Chondrocyte (in vitro differentiated cells): ENCODE measurements at regions not wholly inside any gene's neighbourhood (a gene's known extent, or its start where the extent isn't known, plus 50 kb on each side); places are given as distances from the start of the nearest gene placed in this dataset.
"Not testable (repeated sequence)": the region's sequence is repeated elsewhere in the genome, so short reads cannot be mapped to it uniquely, and the experiment has no call there.

Source experiments
- DNase-seq: peaks from one replicate; pipeline ENCODE4 v3.0.0; 2021; ENCODE audit warnings: mixed read lengths, low spot score
- H3K27ac Mint-ChIP-seq: one replicate; pipeline ENCODE4 v1.8.0; 2021; ENCODE audit warnings: mild to moderate bottlenecking, moderate library complexity, mixed read lengths; ENCODE audit not compliant: unreplicated experiment
- H3K27me3 Mint-ChIP-seq: 2 replicates; pipeline ENCODE4 v1.8.0; 2021; ENCODE audit warnings: low read depth, mixed read lengths
- H3K36me3 Mint-ChIP-seq: 2 replicates; pipeline ENCODE4 v1.8.0; 2021; ENCODE audit warnings: low read depth, mixed read lengths
- H3K4me1 Mint-ChIP-seq: 2 replicates; pipeline ENCODE4 v1.8.0; 2021; ENCODE audit warnings: low read depth, mild to moderate bottlenecking, mixed read lengths
- H3K4me3 Mint-ChIP-seq: one replicate; pipeline ENCODE4 v1.8.0; 2021; ENCODE audit warnings: mild to moderate bottlenecking, moderate library complexity, mixed read lengths; ENCODE audit not compliant: unreplicated experiment
- H3K9me3 Mint-ChIP-seq: 2 replicates; pipeline ENCODE4 v1.8.0; 2021; ENCODE audit warnings: low read depth, mixed read lengths
- TF ChIP-seq, protein P1 (sequence below): fragments of 200-600 bp; sonication (generic); IDR thresholded peaks from 2 replicates; pipeline ENCODE4 v1.5.0; 2021; ENCODE audit warnings: antibody characterized with exemption, mild to moderate bottlenecking, moderate library complexity

DNA sequence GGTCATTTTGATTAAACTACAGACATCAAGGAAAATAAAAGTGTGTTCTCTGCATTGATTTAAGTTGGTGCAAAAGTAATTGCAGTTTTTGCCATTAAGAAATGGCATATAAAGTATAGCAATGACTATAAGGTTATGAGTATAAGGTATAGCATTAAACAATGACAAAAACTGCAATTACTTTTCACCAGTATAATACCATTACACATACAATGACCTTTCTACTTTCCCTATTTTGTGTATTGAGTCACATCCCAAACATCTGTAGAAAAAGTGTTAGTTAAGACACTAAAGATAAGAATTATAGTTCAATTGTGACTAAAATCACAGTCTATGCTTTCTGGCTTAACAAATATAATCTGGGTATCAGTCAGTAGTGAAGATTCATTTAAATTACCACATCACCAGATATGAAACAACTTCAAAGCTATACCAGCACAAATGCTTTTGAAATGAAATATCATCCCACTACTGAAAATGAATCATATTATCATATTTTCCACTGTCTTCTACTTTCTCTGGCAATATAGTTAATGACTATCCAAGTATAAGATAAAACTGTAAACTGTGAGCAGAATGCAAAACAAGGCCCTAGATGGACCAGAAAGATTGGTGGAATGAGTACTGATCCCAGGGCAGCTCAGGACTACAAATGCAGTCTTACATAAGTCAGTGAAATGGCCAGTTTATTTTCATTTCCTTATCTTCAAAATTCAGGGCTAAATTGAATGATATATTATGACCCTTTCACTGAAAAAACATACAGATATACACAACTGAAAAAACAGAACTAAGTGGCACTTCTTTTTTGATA lies 241.1 kb downstream of the ANTXR2 start:
- TF ChIP-seq, protein P1, sequence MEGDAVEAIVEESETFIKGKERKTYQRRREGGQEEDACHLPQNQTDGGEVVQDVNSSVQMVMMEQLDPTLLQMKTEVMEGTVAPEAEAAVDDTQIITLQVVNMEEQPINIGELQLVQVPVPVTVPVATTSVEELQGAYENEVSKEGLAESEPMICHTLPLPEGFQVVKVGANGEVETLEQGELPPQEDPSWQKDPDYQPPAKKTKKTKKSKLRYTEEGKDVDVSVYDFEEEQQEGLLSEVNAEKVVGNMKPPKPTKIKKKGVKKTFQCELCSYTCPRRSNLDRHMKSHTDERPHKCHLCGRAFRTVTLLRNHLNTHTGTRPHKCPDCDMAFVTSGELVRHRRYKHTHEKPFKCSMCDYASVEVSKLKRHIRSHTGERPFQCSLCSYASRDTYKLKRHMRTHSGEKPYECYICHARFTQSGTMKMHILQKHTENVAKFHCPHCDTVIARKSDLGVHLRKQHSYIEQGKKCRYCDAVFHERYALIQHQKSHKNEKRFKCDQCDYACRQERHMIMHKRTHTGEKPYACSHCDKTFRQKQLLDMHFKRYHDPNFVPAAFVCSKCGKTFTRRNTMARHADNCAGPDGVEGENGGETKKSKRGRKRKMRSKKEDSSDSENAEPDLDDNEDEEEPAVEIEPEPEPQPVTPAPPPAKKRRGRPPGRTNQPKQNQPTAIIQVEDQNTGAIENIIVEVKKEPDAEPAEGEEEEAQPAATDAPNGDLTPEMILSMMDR, result no peak
- Mint-ChIP-seq H3K27ac (no peak overlapping the region), H3K4me3 (no peak overlapping the region), H3K27me3 (peaks cover 31% of the 10 kb centered on the region), H3K4me1 (no peaks in the 10 kb centered on the region), H3K9me3 (peaks cover 8% of the 10 kb centered on the region), H3K36me3 (no peaks in the 10 kb centered on the region)
- DNase-seq, result no peak

DNA sequence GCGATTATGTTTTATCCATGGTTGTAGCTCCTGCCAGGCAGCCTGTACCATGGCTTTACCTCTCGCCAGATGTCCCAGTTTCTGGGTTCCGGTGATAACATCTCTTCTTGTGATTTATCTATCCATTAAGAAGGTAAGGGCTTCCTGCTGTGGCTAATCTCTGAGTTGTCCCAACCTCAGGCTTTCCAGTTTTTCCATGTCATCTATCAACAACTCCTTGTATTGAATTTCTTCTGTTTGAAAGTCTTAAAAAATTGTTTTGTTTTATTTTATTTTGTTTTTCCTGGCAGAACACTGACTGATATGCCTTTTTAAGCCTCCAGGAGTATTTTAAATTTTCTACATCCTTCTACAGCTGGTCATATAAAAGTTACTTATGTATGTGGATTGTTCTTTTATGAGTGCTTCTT lies 241.9 kb downstream of the ANTXR2 start:
- TF ChIP-seq, protein P1, result no peak
- no peaks in the 10 kb centered on the region for H3K36me3 Mint-ChIP-seq
- peaks cover 2% of the 10 kb centered on the region for H3K9me3 Mint-ChIP-seq
- H3K4me1 Mint-ChIP-seq, result no peaks in the 10 kb centered on the region
- DNase-seq, result no peak
- H3K27ac Mint-ChIP-seq, result no peak overlapping the region
- peaks cover 28% of the 10 kb centered on the region for H3K27me3 Mint-ChIP-seq
- H3K4me3 Mint-ChIP-seq, result no peak overlapping the region

DNA sequence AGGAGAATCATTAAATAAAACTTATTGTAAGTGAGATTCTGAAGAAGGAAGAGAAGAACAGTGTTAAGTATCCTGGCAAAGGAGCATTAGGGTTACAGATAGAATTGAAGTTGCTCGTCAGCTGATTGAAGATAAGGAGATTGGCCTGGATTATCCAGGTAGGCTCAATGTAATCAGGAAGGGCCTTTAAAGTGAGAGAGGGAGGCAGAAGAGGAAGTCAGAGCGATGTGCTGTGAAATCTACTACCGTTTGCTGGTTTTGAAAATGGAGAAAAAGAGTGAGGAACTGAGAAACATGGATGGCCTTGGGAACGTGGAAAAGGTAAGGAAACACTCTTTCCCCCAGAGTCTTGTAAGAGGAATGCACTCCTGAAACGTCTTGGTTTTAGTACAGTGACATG lies 245.7 kb downstream of the ANTXR2 start:
- H3K27ac Mint-ChIP-seq, result no peak overlapping the region
- H3K4me1 Mint-ChIP-seq, result no peaks in the 10 kb centered on the region
- H3K9me3 Mint-ChIP-seq, result no peaks in the 10 kb centered on the region
- no peak for DNase-seq
- TF ChIP-seq, protein P1, result no peak
- H3K27me3 Mint-ChIP-seq, result peaks cover 24% of the 10 kb centered on the region
- H3K4me3 Mint-ChIP-seq, result no peak overlapping the region
- H3K36me3 Mint-ChIP-seq, result no peaks in the 10 kb centered on the region

DNA sequence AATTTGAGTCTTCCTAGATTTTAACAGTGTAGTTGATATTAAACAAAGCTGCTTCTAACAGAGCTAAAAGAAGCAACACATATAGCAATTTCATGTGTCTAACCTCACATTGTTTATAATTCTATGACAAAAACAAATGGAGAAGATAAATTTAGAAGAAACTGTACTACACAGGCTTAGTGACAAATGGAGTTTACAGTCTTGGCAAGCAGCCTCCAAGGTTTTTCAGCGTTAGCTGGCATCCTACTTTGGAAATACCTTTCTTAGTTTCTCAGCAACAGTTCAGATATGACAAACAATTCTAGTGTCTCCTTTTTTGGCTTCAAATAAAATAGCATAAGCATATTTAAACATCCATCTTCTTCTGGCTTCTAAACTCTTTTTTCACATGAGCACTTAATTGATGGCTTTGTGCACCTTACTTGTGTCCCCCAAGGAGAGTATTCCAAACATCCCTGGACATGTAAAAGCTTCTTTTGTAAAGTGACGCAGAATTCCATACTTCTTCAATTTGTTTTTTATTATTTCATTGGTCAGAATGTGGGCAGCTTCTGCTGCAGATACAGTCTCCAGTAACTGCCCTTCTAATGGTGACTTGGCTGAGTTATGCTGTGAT lies 249.8 kb downstream of the ANTXR2 start:
- Mint-ChIP-seq H3K27ac (no peak overlapping the region), H3K9me3 (no peaks in the 10 kb centered on the region), H3K4me3 (no peak overlapping the region), H3K36me3 (no peaks in the 10 kb centered on the region), H3K4me1 (no peaks in the 10 kb centered on the region), H3K27me3 (peaks cover 11% of the 10 kb centered on the region)
- TF ChIP-seq, protein P1, result no peak
- DNase-seq, result no peak

DNA sequence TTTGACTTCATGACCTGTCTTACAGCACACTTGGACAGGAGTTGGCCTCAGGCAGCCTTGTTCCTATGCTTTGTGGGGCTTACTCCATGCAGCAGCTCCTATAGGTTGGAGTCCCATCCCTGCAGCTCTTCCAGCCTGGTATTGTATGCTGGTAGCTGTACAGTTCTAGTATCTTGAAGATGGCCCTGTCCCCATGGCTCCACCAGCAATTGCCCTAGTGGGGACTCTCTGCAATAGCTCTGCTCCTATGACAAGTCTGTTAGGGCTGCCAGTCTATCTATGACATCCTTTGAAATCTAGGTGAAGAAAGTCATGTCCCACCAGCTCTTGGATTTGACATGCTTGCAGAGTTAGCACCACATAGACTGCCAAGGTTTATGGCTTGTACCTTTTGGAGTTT lies 252.6 kb downstream of the ANTXR2 start:
- H3K27me3 Mint-ChIP-seq, result peaks cover 8% of the 10 kb centered on the region
- no peak for DNase-seq
- no peaks in the 10 kb centered on the region for H3K36me3 Mint-ChIP-seq
- no peak overlapping the region for H3K27ac Mint-ChIP-seq
- H3K9me3 Mint-ChIP-seq, result peaks cover 13% of the 10 kb centered on the region
- TF ChIP-seq, protein P1, result no peak
- H3K4me1 Mint-ChIP-seq, result no peaks in the 10 kb centered on the region
- H3K4me3 Mint-ChIP-seq, result no peak overlapping the region

- not testable (repeated sequence) for H3K36me3 Mint-ChIP-seq, H3K9me3 Mint-ChIP-seq, H3K27ac Mint-ChIP-seq, H3K4me3 Mint-ChIP-seq, H3K4me1 Mint-ChIP-seq, DNase-seq
- H3K27me3 Mint-ChIP-seq, result peaks cover 16% of the 10 kb centered on the region
Measured at GRCh38 chr4:79807933-79808332, 265.1 kb downstream of the ANTXR2 start.
